ENCODE measurements at regions not wholly inside any gene's neighbourhood (a gene's known extent, or its start where the extent isn't known, plus 50 kb on each side); places are given as distances from the start of the nearest gene placed in this dataset.

DNA sequence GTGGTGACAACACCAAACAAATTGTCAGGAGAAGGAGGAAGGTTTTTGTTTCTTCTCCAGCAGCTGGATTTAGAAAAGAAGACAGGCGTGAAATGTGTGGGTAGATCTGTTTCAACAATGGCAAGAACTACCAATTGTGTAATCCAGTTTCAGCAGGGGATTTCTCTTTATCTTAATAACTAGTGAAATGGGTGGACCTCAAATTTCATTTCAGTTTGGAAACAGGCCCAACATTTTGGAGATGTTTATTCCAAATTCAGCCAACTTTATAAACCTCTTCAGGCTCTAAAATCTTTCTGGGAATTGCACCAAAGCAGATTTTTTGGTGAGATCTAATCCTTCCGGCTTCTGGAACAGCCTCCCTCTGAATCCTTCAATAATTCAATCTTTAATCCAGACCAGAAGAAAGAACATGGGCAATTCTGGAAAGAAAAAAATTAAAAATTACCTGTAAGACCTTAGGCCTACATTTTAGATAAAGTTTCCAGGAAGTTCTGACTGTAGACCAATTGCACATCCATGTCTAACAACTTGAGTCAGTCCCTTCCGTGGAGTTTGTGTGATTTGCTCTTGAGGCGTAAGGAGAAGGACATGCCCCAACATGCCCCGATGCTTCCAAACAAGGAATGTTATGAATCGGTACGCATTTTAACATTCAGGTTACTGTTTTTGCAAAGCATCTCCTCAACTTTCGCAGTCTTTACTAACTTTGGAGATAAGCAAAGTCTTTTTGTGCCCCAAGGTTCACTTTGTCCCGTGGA, 423.6 kb downstream of the IRX1 start:
- no peak for TF ChIP-seq POLR2A (IDR thresholded peaks at IDR 0.05; ENCODE audit: low read depth)
- TF ChIP-seq, protein P1, sequence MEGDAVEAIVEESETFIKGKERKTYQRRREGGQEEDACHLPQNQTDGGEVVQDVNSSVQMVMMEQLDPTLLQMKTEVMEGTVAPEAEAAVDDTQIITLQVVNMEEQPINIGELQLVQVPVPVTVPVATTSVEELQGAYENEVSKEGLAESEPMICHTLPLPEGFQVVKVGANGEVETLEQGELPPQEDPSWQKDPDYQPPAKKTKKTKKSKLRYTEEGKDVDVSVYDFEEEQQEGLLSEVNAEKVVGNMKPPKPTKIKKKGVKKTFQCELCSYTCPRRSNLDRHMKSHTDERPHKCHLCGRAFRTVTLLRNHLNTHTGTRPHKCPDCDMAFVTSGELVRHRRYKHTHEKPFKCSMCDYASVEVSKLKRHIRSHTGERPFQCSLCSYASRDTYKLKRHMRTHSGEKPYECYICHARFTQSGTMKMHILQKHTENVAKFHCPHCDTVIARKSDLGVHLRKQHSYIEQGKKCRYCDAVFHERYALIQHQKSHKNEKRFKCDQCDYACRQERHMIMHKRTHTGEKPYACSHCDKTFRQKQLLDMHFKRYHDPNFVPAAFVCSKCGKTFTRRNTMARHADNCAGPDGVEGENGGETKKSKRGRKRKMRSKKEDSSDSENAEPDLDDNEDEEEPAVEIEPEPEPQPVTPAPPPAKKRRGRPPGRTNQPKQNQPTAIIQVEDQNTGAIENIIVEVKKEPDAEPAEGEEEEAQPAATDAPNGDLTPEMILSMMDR (IDR thresholded peaks at IDR 0.05) = no peak
- TF ChIP-seq POLR2AphosphoS5 (IDR thresholded peaks at IDR 0.05) = no peak
